PFSK-1 (cell line): ENCODE measurements at regions not wholly inside any gene's neighbourhood (a gene's known extent, or its start where the extent isn't known, plus 50 kb on each side); places are given as distances from the start of the nearest gene placed in this dataset.

Source experiments
- FOXP2 ChIP-seq: optimal IDR thresholded peaks from 2 replicates; pipeline ENCODE3; 2011; ENCODE audit warnings: borderline replicate concordance, control low read depth, inconsistent platforms; ENCODE audit not compliant: insufficient read depth; ENCODE audit errors: extremely low read length, extremely low read depth
- POLR2AphosphoS5 ChIP-seq: IDR thresholded peaks from 2 replicates; pipeline ENCODE4 v1.6.1; 2012; ENCODE audit warnings: low read depth, mild to moderate bottlenecking, control low read depth, low read length, moderate library complexity
- REST ChIP-seq, 2 experiments: IDR thresholded peaks; 2 replicates each; pipeline versions ENCODE4 v1.6.1 to v1.8.0; 2011 to 2012; ENCODE audit warnings: low read depth in 2 of 2, low read length in 2 of 2, control low read depth in 1 of 2, inconsistent platforms in 1 of 2, mild to moderate bottlenecking in 1 of 2, moderate library complexity in 1 of 2; ENCODE audit not compliant: insufficient read depth in 1 of 2
- SIN3A ChIP-seq: IDR thresholded peaks from 2 replicates; pipeline ENCODE4 v1.6.1; 2012; ENCODE audit warnings: mild to moderate bottlenecking, low read length, moderate library complexity, borderline replicate concordance; ENCODE audit not compliant: insufficient read depth
- TAF1 ChIP-seq: IDR thresholded peaks from 2 replicates; pipeline ENCODE4 v1.6.1; 2012; ENCODE audit warnings: low read length, control low read depth, borderline replicate concordance; ENCODE audit not compliant: insufficient read depth

- no peak for TF ChIP-seq TAF1
- TF ChIP-seq REST (IDR thresholded peaks at IDR 0.05; ENCODE audit: insufficient read depth in 1 of 2, low read depth in 2 of 2, low read length in 2 of 2) = no peak
- TF ChIP-seq POLR2AphosphoS5 = no peak
- TF ChIP-seq FOXP2 = no peak
- no peak for TF ChIP-seq SIN3A
Observed at GRCh38 chr2:17239550-17239949, 278.7 kb downstream of the RAD51AP2 start.
